ENCODE measurements at regions not wholly inside any gene's neighbourhood (a gene's known extent, or its start where the extent isn't known, plus 50 kb on each side); places are given as distances from the start of the nearest gene placed in this dataset.

DNA sequence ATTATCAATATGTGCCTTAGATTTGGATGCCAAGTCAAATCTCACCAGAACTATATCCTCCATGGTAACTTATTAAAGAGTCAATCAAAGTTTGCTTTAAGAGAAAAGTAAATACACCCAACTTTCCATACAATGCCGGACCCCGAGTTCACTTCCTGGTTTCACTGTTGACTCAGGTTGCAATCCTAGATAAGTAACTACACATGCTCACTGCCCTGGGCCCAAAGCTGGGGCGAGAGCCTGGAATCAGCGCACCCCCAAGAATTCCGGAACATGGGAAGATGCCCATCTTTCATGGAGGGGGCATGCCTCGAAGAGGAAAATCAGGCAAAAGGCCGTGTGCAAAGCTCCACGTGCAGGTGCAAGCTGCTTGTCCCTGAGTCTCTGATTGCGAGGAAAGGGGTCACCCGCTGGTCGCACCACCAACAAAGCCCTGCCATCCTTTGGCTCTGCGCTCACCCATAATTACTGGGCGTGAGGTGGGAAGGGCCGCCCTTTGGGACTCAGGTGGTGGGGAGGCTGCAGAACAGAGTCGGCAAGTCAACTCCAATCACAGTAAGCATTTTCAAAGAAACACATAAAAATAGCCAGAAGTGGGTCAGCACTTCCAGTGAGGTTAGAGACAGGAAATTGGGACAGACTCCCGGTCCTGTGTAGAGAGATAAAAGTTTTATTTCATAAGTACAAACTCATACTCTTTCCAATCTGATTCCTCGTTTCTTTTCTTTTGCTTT, 167.7 kb downstream of the TOMM20 start:
- no peak for TF ChIP-seq POLR2A (IDR thresholded peaks at IDR 0.05)
- TF ChIP-seq, protein P1, sequence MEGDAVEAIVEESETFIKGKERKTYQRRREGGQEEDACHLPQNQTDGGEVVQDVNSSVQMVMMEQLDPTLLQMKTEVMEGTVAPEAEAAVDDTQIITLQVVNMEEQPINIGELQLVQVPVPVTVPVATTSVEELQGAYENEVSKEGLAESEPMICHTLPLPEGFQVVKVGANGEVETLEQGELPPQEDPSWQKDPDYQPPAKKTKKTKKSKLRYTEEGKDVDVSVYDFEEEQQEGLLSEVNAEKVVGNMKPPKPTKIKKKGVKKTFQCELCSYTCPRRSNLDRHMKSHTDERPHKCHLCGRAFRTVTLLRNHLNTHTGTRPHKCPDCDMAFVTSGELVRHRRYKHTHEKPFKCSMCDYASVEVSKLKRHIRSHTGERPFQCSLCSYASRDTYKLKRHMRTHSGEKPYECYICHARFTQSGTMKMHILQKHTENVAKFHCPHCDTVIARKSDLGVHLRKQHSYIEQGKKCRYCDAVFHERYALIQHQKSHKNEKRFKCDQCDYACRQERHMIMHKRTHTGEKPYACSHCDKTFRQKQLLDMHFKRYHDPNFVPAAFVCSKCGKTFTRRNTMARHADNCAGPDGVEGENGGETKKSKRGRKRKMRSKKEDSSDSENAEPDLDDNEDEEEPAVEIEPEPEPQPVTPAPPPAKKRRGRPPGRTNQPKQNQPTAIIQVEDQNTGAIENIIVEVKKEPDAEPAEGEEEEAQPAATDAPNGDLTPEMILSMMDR (IDR thresholded peaks at IDR 0.05): no peak
